ENCODE measurements at regions not wholly inside any gene's neighbourhood (a gene's known extent, or its start where the extent isn't known, plus 50 kb on each side); places are given as distances from the start of the nearest gene placed in this dataset.

DNA sequence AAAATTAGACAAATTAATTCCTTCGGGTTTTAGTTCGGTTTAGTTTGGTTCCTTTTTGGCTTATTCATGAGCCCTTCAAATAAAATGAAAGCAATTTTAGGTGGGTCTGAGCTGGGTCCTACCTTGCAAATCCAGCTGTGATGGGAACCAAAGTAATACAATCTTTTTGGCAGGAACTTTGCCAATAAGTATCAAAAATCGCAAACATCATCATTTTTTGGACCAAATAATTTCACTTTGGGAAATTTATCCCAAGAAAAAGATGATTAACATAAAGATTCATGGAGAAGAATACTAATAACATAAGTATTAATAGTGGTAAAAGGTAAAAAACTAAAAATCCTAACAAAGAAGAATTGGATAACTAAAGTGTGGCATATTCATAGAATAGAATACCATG lies 67.8 kb upstream of the MYOCD start:
- no peaks in the 10 kb centered on the region for H3K36me3 Mint-ChIP-seq (ENCODE audit: low read depth)
- H3K27ac Mint-ChIP-seq (ENCODE audit: unreplicated experiment), result no peak overlapping the region
- TF ChIP-seq CTCF (IDR thresholded peaks at IDR 0.05), result no peak
- H3K9me3 Mint-ChIP-seq (ENCODE audit: low read depth), result peaks cover 3% of the 10 kb centered on the region
- H3K4me3 Mint-ChIP-seq (ENCODE audit: unreplicated experiment), result no peak overlapping the region
- peaks cover 11% of the 10 kb centered on the region for H3K4me1 Mint-ChIP-seq (ENCODE audit: low read depth)
- DNase-seq (ENCODE audit: low spot score), result no peak
- H3K27me3 Mint-ChIP-seq (ENCODE audit: low read depth), result no peaks in the 10 kb centered on the region

DNA sequence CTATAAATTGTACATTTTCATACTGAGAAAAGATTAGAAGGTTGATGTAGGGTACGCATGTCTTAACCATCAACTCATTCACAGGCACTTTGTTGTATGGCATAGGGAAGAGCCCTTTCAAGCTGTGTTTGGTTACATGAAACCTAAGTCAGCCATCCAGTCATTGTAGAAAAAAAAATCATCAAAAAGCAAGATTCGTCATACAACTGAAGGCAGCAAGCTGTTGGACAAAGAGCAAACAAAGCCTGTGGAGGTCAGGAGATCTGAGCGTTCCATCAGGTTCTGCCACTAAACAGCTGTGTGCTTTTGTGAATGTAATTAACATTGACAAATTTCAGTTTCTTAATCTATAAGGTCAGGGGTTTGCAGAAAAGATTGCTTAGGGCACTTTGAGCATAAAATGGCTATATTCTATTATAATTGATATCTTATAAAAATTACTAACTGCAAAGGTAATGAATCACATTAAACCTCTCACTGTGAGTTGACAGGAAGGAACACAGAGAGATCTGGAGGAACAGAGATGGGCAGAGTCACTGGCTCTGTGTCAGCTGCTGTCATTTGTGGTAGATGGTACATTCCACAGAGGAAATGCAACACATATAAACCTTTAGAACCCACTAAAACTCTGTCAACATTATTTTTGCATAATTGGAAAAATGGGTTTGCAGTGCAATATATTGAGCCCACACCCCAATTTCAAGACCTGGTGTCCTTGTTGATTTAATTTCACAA lies 66.3 kb upstream of the MYOCD start:
- Mint-ChIP-seq H3K4me1 (ENCODE audit: low read depth) (peaks cover 11% of the 10 kb centered on the region), H3K27me3 (ENCODE audit: low read depth) (no peaks in the 10 kb centered on the region), H3K36me3 (ENCODE audit: low read depth) (no peaks in the 10 kb centered on the region), H3K27ac (ENCODE audit: unreplicated experiment) (no peak overlapping the region), H3K9me3 (ENCODE audit: low read depth) (peaks cover 3% of the 10 kb centered on the region), H3K4me3 (ENCODE audit: unreplicated experiment) (no peak overlapping the region)
- no peak for DNase-seq (ENCODE audit: low spot score)
- no peak for TF ChIP-seq CTCF (IDR thresholded peaks at IDR 0.05)

DNA sequence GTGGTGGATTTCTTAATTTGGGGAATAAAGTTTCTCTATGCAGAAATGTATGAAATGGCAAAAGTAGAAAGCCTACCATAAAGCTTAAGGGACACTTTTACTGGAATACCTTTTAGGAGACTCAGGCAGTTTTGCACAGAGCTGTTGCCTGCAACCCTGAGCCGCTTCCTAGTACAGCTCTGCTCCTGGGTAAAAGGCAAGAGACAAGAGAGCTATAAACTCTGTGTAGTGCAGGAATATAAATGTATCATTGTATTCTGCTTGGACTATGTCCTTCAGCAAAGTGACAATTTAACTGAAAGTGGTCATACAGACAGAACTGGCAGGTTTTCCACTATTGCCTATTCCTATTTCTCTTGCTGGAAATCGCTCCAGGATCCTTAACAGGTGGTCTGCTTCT lies 65.3 kb upstream of the MYOCD start:
- no peaks in the 10 kb centered on the region for H3K27me3 Mint-ChIP-seq (ENCODE audit: low read depth)

GRCh38 chr17:12603566-12603965 lies 62.1 kb upstream of the MYOCD start:
- H3K4me1 Mint-ChIP-seq (ENCODE audit: low read depth), result peaks cover 16% of the 10 kb centered on the region
- no peaks in the 10 kb centered on the region for H3K9me3 Mint-ChIP-seq (ENCODE audit: low read depth)
- H3K27me3 Mint-ChIP-seq (ENCODE audit: low read depth), result no peaks in the 10 kb centered on the region
- no peak overlapping the region for H3K27ac Mint-ChIP-seq (ENCODE audit: unreplicated experiment)
- TF ChIP-seq CTCF (IDR thresholded peaks at IDR 0.05), result no peak
- no peak overlapping the region for H3K4me3 Mint-ChIP-seq (ENCODE audit: unreplicated experiment)
- DNase-seq (ENCODE audit: low spot score), result no peak
- H3K36me3 Mint-ChIP-seq (ENCODE audit: low read depth), result no peaks in the 10 kb centered on the region

More for the DNA sequence above, 65.3 kb upstream of the MYOCD start:
- H3K27ac Mint-ChIP-seq (ENCODE audit: unreplicated experiment), result no peak overlapping the region
- H3K4me1 Mint-ChIP-seq (ENCODE audit: low read depth), result peaks cover 16% of the 10 kb centered on the region
- no peak for DNase-seq (ENCODE audit: low spot score)
- no peaks in the 10 kb centered on the region for H3K9me3 Mint-ChIP-seq (ENCODE audit: low read depth)
- TF ChIP-seq CTCF (IDR thresholded peaks at IDR 0.05), result no peak
- no peaks in the 10 kb centered on the region for H3K36me3 Mint-ChIP-seq (ENCODE audit: low read depth)
- H3K4me3 Mint-ChIP-seq (ENCODE audit: unreplicated experiment), result no peak overlapping the region

- peaks cover 4% of the 10 kb centered on the region for H3K4me1 Mint-ChIP-seq (ENCODE audit: low read depth)
- H3K9me3 Mint-ChIP-seq (ENCODE audit: low read depth), result no peaks in the 10 kb centered on the region
- H3K27ac Mint-ChIP-seq (ENCODE audit: unreplicated experiment), result no peak overlapping the region
- no peak overlapping the region for H3K4me3 Mint-ChIP-seq (ENCODE audit: unreplicated experiment)
- H3K27me3 Mint-ChIP-seq (ENCODE audit: low read depth), result no peaks in the 10 kb centered on the region
- no peaks in the 10 kb centered on the region for H3K36me3 Mint-ChIP-seq (ENCODE audit: low read depth)
- no peak for DNase-seq (ENCODE audit: low spot score)
- TF ChIP-seq CTCF (IDR thresholded peaks at IDR 0.05), result no peak
These were observed 60.5 kb upstream of the MYOCD start for GRCh38 chr17:12605222-12605621.
